ENCODE measurements at regions not wholly inside any gene's neighbourhood (a gene's known extent, or its start where the extent isn't known, plus 50 kb on each side); places are given as distances from the start of the nearest gene placed in this dataset.

DNA sequence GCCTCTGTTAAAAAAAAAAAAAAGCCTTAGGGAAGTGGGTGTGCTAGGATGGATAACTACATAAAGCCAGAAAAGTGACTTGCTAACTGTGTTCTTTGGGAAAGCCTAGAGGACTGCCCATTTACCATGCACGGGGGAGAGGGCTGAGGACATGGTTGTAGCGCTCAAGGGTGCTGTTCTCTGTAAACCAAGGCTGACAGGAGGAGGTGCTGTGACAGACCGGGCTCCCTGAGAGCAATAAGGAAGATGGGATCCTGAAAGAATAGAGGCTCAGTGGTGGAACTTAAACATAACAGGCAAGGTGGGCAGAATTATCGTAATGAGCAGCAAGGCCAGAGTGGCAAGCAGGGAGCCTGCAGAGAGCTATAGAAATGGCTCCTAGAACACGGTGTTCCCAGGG, 98.5 kb upstream of the DISP3 start:
- Histone ChIP-seq H3K4me1 (no peaks in the 10 kb centered on the region), H3K4me3 (no peak overlapping the region), H3K36me3 (no peaks in the 10 kb centered on the region), H3K9me3 (no peaks in the 10 kb centered on the region), H3K27ac (no peak overlapping the region), H3K27me3 (peaks cover 6% of the 10 kb centered on the region)
- no peak for DNase-seq
- intact Hi-C loops (cut with DNase I; ENCODE audit: low total_unique reads) = no loop called here
- TF ChIP-seq POLR2A (IDR thresholded peaks at IDR 0.05) (no peak), EP300 (IDR thresholded peaks at IDR 0.05; ENCODE audit: low read depth) (no peak), POLR2AphosphoS5 (IDR thresholded peaks at IDR 0.05) (no peak)
- TF ChIP-seq, protein P1, sequence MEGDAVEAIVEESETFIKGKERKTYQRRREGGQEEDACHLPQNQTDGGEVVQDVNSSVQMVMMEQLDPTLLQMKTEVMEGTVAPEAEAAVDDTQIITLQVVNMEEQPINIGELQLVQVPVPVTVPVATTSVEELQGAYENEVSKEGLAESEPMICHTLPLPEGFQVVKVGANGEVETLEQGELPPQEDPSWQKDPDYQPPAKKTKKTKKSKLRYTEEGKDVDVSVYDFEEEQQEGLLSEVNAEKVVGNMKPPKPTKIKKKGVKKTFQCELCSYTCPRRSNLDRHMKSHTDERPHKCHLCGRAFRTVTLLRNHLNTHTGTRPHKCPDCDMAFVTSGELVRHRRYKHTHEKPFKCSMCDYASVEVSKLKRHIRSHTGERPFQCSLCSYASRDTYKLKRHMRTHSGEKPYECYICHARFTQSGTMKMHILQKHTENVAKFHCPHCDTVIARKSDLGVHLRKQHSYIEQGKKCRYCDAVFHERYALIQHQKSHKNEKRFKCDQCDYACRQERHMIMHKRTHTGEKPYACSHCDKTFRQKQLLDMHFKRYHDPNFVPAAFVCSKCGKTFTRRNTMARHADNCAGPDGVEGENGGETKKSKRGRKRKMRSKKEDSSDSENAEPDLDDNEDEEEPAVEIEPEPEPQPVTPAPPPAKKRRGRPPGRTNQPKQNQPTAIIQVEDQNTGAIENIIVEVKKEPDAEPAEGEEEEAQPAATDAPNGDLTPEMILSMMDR (IDR thresholded peaks at IDR 0.05) = no peak
- WGBS, 2 donors (ENCODE audit: low coverage in 1 of 2) = 55 to 64% methylated on average over 5 of the region's 5 CpGs
- in situ Hi-C loops (cut with MboI; ENCODE audit: low pct_ligation_motif_present in 1 of 4, low pct_unique_long_range_greater_than_20kb in 1 of 4, low sequenced_read_pairs in 3 of 4) = no loop called here

DNA sequence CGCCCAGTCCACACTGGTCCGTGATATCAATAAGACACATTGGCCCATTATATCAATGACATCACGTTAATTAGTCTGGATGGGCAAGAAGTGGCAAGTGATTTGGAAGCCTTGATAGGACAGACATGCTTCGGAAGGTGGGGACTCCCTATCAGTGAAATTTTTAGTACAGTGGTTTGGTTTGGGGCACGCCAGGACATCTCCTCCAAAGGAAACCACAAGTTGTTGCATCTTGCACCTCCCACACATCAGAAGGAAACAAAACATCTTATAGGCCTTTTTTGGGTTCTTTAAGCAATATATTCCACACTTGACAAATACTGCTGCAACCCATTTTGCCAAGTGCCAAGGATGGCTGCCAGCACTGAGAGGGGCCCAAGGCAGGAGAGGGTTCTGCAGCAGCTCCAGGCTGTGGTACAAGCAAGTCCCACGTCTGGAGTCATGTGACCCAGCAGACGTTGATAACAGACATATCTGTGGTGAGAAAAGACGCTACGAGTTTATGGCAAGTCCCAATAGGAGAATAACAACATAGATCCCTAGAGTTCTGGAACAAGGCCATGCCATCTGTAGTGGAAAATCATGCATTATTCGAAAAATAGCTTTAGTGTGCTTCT, 95.3 kb upstream of the DISP3 start:
- in situ Hi-C loops (cut with MboI; ENCODE audit: low pct_ligation_motif_present in 1 of 4, low pct_unique_long_range_greater_than_20kb in 1 of 4, low sequenced_read_pairs in 3 of 4) = no loop called here

DNA sequence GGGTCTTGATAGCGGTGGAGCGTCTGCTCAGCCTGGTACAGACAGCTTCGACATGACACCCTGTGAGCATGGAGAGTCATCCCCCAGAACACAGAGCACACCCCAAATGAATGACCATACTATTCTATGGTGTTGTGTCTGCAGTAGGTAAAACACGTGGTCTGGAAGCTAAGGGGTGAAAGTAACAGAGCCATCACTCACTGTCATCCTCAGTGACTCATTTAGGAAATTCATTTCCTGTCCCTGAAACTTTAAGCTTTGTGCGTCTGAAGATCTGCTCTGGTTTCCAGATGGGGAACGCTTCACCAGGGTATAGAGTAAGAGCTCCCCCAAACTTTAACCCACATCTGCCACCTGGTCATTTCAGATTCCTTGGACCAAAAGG, 94.8 kb upstream of the DISP3 start:
- Histone ChIP-seq H3K4me1 (no peaks in the 10 kb centered on the region), H3K9me3 (no peaks in the 10 kb centered on the region), H3K27ac (no peak overlapping the region), H3K36me3 (no peaks in the 10 kb centered on the region), H3K4me3 (no peak overlapping the region), H3K27me3 (peaks cover 26% of the 10 kb centered on the region)
- in situ Hi-C loops (cut with MboI; ENCODE audit: low pct_ligation_motif_present in 1 of 4, low pct_unique_long_range_greater_than_20kb in 1 of 4, low sequenced_read_pairs in 3 of 4) = no loop called here
- DNase-seq = no peak
- TF ChIP-seq POLR2AphosphoS5 (IDR thresholded peaks at IDR 0.05) = no peak
- no peak for TF ChIP-seq EP300 (IDR thresholded peaks at IDR 0.05; ENCODE audit: low read depth)
- TF ChIP-seq POLR2A (IDR thresholded peaks at IDR 0.05) = no peak
- TF ChIP-seq, protein P1 (IDR thresholded peaks at IDR 0.05) = no peak
- 52% methylated on average over 6 of the region's 6 CpGs; no CpG with 5 or more reads in 1 of the 2 donors for WGBS, 2 donors (ENCODE audit: low coverage in 1 of 2)
- intact Hi-C loops (cut with DNase I; ENCODE audit: low total_unique reads) = no loop called here

More for the DNA sequence above, 95.3 kb upstream of the DISP3 start:
- Histone ChIP-seq H3K4me1 (no peaks in the 10 kb centered on the region), H3K9me3 (no peaks in the 10 kb centered on the region), H3K27me3 (peaks cover 26% of the 10 kb centered on the region), H3K4me3 (no peak overlapping the region), H3K27ac (no peak overlapping the region), H3K36me3 (no peaks in the 10 kb centered on the region)
- WGBS, 2 donors (ENCODE audit: low coverage in 1 of 2) = 60 to 80% methylated on average over 2 to 10 of the region's 10 CpGs
- TF ChIP-seq POLR2AphosphoS5 (IDR thresholded peaks at IDR 0.05) = no peak
- TF ChIP-seq POLR2A (IDR thresholded peaks at IDR 0.05) = no peak
- TF ChIP-seq, protein P1 (IDR thresholded peaks at IDR 0.05) = no peak
- no peak for TF ChIP-seq EP300 (IDR thresholded peaks at IDR 0.05; ENCODE audit: low read depth)
- intact Hi-C loops (cut with DNase I; ENCODE audit: low total_unique reads) = no loop called here
- DNase-seq = no peak

DNA sequence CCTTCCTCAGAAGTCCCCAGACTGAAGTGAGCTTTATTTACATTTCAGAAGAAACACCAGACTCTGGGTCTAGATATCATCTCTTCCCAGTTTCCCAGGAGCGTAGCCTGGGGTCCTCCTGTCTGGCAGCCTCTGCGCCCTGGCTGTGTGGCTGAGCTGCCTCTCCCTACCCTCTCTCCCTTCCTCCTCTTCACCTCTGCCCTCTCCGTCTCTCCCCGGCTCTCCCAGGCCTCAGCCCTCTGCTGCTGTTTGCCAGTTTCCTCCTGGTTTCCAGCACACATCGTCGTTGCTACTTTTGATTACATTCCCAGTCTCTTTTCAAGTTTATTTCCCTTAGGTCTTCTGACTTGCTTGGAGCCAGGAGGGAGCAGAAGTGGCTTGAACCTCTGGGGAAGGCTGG, 91.1 kb upstream of the DISP3 start:
- no peaks in the 10 kb centered on the region for H3K9me3 ChIP-seq
- intact Hi-C loops (cut with DNase I; ENCODE audit: low total_unique reads) = no loop called here
- peaks cover 34% of the 10 kb centered on the region for H3K27me3 ChIP-seq
- H3K27ac ChIP-seq = no peak overlapping the region
- no peak for DNase-seq
- no peaks in the 10 kb centered on the region for H3K36me3 ChIP-seq
- in situ Hi-C loops (cut with MboI; ENCODE audit: low pct_ligation_motif_present in 1 of 4, low pct_unique_long_range_greater_than_20kb in 1 of 4, low sequenced_read_pairs in 3 of 4) = no loop called here
- TF ChIP-seq EP300 (IDR thresholded peaks at IDR 0.05; ENCODE audit: low read depth) (no peak), POLR2AphosphoS5 (IDR thresholded peaks at IDR 0.05) (no peak), POLR2A (IDR thresholded peaks at IDR 0.05) (no peak)
- TF ChIP-seq, protein P1 (IDR thresholded peaks at IDR 0.05) = no peak
- WGBS, 2 donors (ENCODE audit: low coverage in 1 of 2) = 25 to 36% methylated on average over 4 to 6 of the region's 6 CpGs
- no peak overlapping the region for H3K4me3 ChIP-seq
- H3K4me1 ChIP-seq = no peaks in the 10 kb centered on the region

All from transverse colon (tissue), 4 donors.